HG03432 (cell line): ENCODE measurements at regions not wholly inside any gene's neighbourhood (a gene's known extent, or its start where the extent isn't known, plus 50 kb on each side); places are given as distances from the start of the nearest gene placed in this dataset.
"Not testable (repeated sequence)": the region's sequence is repeated elsewhere in the genome, so short reads cannot be mapped to it uniquely, and the experiment has no call there.

ENCODE experiments used
- ATAC-seq: cut with Tn5 transposase; IDR thresholded peaks from one replicate; pipeline ENCODE4 v1.9.1; 2021; ENCODE audit warnings: mild to moderate bottlenecking, moderate library complexity; ENCODE audit not compliant: unreplicated experiment

DNA sequence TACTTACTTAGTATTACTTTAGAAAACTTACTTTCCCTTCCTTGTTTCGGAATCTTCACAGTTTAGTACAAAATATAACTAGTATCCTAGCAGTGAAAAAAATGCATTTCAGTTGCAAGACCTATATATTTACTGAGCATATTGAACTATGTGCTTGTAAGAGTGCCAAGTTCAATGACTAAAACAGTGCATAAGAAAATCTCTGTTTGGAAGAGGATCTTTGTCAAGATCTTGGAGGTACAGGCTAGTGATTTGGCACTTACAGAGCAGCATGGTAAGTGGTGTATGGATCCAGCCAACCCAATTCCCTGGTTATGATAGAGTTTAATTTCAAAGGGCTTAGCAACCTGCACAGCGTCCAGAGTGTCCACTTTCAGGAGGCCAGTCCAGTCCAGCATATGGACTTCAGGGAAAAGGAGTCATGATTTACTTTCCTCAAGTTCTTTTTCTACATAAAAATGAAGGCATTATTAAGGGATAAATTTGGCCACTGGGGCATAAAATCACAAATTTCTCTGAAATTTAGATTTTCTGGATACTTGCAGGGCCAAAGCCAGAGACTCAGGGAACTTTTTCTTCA lies 625.8 kb upstream of the BCHE start:
- no peak for ATAC-seq

DNA sequence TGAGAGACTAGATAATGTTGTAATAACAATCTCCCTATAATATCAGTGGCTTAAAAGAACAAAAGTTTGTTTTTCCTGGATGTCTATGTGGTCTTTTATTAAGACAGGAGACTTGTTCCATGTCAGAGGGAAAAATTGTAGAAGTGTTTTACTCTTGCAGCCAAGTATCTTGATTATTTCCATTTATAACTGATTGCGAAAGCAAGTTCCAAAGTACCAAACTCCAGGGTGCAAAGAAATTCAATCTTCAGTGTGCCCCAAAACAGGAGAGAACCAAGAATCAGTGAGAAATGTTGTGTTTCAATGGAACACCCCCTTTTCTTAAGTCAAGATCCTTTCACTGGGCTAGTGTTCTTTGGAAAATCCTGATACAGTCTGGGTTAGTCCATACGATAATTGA lies 624.4 kb upstream of the BCHE start:
- no peak for ATAC-seq

DNA sequence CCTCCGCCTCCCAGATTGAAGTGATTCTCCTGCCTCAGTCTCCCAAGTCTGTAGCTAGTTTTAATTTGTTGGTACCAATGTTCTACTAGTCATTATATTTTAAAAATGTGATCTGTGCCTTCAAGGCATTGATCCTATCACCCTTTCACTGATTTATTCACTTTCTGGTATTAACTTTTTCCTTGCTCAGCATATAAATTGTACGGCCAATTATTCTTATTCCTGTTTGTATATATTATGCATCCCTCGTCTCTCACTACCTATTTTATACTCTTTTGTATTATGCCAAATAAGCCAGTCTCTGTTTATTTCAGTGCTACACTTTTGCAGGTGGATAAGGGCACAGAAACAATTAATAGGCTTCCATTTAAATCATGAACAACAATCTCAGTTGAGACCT lies 620.2 kb upstream of the BCHE start:
- ATAC-seq, result no peak

DNA sequence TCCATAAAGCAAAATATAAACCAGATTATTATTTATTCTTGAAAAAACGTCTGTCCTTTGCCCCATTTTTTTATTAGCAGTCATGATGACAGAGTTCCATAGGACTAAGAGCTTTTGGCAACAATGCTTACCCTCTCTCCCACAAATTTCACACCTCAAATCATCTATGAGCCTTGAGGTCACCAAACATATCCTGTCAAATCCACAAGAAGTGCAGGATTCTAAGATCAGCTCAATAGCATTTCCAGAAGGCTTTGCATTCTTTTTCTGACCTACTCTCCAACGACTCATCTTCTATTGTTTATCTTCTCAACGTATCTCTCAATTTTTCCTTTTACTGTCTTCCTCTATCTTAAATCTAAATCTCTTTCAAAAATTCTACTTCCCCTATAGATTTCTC lies 619.1 kb upstream of the BCHE start:
- ATAC-seq, result no peak

DNA sequence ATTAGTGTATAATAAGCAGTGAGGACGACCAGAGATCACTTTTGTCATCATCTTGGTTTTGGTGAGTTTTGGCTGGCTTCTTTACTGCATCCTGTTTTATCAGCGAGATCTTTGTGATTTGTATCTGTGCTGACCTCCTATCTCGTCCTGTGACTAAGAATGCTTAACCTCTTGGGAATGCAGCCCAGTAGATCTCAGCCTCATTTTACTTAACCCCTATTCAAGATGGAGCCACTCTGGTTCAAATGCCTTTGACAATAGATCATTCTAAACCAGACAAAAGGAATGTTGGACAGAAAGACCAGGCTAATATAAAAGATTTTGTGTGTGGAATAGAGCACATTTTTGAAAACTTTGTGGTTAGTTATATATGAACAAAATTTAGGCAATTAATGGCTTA lies 618.5 kb upstream of the BCHE start:
- no peak for ATAC-seq

DNA sequence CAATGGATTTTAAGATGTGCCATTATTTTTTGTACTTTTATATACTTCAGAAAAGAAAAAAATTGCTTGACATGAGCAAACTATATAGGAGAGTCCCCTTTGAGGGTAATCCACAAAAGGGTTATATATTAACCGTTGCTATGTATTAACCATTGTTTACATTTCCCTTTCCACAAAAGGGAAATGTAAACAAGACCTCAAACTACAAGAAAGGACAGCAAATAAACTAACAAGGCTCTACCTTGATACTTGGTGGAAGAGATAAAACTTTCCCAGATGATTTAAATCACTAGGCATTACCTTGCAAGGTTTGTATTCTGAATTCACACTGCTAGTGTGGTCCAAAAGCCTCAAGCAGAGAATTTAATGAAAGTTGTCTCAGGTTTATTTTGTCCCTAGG lies 616.3 kb upstream of the BCHE start:
- ATAC-seq, result no peak

DNA sequence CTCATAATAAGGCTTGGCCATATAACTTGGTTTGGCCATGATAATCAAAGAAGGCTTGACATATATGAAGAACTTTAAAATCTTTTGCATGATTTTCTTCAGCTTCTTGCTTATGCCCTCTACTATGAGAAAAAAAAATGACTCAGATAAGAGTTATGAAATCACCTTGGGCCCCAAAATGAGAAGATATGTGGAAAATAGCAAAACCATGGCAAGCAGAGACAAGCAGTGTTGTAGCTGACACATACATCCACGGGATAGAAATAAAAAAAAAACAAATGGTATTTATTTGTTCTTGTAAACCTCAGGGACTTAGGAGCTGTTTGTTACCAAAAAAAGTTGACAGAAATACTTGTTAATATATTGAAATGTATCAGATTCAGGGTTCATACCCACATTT lies 614.8 kb upstream of the BCHE start:
- ATAC-seq, result no peak

DNA sequence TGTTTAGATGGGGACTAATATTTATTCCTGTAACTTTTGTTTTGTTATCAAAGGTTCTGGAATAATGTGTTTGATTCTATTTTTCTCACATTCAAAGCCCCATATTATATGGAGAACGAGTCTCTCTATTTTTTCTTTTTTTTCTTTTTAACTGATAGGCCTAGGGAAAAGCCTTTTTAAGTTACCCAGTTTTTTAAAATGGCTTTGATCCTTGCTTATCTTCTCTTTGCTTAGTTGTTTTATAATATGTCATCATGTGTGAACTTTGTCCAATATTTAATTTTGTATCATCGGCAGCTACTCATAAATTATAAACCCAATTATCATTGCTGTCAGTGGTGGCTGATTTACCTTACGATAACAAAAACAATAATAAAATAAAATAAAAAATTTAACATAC lies 610.3 kb upstream of the BCHE start:
- ATAC-seq, result no peak

DNA sequence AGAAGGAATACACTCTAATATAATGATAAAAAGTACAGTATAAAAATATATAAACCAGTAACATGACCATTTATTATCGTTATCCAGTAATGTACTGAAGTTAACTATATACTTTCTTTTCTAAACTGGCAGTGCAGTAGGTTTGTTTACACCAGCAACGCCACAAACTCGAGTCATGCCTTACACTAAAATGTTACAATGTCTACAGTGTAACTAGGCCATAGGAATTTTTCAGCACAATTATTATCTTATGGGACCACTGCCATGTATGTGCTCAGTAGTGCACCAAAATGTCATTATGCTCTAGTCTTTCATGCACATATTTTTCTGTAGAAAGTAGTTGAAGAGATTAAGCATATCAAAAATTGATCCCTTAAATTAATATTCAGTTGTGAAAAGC lies 609.8 kb upstream of the BCHE start:
- no peak for ATAC-seq

DNA sequence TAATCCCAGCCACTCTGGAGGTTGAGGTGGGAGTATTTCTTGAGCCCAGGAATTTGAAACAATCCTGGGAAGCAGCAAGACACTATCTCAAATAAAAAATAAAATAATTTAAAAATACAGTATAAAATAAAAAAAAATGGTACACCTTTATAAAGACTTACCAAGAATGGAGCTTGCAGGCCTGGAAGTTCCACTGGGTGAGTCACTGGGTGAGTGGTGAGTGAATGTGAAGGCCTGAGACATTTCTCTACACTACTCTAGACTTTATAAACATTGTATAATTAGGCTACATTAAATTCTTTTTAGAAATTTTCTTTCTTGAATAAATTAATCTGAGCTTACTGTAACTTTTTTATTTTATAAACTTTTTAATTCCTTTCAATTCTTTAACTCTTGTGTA lies 609.1 kb upstream of the BCHE start:
- no peak for ATAC-seq

DNA sequence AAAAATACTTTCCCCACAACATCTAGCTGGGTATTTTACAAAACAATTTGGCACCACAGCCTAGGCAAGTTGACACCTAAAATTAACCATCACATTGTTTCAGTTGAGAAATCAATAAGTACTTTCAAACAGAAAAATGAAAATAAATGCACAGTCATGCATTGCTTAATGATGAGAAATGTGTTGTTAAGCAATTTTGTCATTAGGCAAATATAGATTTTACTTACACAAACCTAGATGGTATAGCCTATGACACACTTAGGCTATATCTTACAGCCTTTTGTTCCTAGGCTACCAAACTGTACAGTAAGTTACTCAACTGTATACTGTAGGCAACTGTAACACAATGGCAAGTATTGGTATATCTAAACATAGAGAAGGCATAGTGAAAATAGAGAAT lies 608.6 kb upstream of the BCHE start:
- no peak for ATAC-seq

DNA sequence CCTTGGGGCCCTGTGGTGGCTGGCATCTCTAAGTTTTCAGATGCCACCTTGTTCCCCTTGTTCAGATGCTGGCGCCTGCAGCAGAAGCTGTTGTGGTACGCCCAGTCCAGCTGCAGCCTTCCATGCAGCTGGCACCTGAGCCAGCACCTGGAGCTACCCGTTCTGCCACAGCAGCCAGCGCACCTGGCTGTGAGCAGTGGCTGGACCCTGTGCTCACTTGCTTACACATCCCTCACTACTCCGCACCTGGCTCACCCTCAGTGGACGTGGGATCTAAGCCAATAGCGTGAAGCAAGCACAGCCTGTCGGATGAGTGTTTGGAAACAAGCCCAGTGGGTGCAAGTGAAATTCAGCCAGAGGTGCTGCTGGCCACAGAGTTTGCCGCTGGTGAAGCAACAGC lies 607.5 kb upstream of the BCHE start:
- ATAC-seq, result peak; percentile 17

DNA sequence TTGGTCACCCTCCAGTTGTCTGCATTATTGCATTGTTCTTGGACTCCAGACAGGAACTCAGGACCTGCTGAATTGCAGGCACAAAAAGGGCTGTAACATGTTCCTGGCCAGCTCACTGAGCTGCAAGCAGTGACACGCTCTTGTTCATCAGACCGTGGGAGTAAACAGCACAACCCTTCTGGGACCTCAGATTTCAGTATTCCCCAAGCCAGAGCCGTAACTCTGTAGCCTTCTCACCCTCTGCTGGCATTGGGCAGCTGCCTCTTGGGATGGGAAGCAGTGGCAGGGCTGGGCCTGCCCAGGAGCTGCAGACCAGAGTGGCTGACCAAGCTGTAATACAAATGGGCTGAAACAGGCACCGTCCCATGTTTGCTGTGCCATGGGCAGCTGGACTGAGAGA lies 607.1 kb upstream of the BCHE start:
- ATAC-seq, result peak; percentile 44

DNA sequence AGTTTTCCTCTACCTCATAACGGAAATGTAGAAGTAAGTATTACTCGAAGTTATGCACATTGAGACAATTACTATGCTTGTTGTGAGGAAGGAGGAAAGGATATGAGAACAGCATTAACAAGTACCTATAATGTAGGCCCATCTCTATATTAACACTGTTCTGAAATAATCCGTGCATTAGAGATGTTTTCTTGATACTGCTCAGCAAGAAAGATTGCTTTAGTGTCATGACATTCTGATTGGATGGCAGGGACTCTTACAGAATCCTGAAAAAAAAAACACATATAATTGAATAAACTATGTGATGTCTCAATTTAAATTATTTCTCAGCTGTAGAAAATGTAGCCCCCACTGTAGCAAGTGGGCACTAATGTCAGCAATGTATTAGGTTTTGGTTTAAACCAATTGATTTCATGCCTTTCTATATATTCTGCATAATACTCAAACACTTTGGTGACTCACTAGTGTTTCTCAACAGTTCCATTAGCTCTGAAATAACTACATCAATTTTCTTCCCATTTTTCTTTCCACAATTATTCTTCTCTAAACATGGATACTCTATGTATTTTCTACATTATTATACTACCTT lies 598.3 kb upstream of the BCHE start:
- ATAC-seq, result no peak

DNA sequence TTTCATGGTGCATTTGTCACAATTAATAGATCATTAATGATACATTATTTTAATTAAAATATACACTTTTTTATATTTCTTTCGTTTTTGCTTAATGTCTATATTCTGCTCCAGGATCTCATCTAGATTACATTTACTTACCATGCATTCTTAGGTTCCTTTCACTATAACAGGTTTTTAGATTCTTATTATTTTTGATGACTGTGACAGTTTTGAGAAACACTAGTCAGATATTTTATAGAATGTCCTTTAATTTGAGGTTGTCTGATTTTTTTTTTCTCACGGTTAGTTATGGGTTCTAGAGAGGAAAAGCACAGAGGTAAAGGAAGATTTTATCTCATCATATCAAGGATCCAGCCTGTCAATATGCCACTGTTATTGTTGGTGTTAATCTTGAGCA lies 595.8 kb upstream of the BCHE start:
- ATAC-seq, result no peak

DNA sequence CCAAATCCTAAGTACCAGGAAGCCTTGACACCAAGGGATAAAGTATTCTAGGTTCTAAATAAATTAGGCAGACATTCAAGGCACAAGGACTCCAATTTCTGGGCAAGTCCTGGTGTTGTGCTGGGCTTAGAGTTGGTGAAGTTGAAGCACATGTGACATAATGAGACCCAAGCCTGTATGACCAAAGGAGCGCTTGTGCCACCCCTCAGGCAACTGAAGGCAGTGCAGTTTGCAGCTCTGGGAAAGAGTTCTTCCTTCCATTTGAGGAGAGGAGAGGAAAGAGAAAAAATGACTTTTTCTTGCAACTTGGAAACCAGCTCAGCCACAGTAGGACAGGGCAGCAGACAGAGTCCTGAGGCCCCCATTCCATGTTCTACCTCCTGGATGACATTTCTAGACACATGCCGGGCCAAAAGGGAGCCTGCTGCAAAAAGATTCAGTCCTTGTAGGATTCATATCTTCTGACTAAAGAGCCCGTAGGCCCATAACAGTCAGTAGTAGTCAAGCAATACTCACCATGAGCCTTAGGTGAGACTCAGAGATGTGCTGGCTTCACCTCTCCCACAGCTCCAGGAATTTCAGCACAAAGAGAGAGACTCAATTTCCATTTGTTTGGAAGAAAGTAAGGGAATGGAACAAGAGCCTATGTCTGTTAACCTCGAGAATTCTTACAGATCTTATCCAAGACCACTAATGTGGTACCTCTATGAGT lies 588.8 kb upstream of the BCHE start:
- ATAC-seq, result no peak

DNA sequence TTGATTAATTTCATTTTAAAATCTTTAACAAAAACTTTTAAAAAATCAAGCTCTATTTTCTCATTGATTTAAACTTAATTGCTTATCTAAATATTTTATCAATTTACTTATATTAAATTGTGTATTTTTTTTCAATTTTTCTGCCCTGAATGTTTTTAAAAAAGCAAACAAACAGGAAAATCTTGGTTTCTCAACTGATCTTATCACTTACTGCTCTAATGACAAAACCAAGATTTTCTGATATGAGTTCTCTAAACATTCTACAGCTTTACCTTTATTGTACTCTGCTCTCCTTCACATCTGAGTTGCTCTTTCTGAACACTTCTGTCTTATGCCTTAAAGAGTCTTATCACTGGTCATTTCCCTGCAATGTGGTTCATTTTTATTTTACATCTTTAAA lies 587.8 kb upstream of the BCHE start:
- ATAC-seq, result no peak

DNA sequence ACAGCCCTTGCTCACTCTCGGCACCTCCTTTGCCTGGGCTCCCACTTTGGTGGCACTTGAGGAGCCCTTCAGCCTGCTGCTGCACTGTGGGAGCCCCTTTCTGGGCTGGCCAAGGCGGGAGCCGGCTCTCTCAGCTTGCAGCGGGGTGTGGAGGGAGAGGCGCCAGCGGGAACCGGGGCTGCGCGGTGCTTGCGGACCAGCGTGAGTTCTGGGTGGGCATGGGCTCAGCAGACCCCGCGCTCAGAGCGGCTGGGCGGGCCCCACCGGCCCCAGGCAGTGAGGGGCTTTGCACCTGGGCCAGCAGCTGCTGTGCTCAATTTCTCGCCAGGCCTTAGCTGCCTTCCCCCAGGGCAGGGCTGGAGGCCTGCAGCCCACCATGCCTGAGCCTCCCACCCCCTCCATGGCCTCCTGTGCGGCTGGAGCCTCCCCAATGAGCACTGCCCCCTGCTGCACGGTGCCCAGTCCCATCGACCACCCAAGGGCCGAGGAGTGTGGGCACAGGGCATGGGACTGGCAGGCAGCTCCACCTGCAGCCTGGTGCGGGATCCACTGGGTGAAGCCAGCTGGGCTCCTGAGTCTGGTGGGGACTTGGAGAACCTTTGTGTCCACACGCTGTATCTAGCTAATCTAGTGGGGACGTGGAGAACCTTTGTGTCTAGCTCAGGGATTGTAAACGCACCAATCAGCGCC lies 586.7 kb upstream of the BCHE start:
- ATAC-seq, result not testable (repeated sequence)

DNA sequence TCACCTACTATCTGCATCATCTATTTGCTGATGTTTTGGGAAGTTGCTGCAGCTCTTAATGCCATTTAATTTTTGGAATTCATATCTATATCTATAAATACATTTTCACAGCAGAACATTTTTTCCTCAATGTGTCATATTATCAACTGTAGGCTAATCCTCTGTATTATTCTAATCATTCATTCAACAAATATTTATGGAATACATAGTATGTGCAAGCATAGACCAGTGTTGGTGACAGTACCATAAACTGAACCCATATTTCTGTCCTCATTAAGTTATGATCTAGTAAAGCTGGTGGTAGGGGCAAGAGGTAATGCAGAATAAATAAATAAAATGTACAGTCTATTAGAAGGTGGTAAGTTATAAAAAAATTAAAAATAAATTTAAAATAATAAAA lies 585.3 kb upstream of the BCHE start:
- ATAC-seq, result no peak

DNA sequence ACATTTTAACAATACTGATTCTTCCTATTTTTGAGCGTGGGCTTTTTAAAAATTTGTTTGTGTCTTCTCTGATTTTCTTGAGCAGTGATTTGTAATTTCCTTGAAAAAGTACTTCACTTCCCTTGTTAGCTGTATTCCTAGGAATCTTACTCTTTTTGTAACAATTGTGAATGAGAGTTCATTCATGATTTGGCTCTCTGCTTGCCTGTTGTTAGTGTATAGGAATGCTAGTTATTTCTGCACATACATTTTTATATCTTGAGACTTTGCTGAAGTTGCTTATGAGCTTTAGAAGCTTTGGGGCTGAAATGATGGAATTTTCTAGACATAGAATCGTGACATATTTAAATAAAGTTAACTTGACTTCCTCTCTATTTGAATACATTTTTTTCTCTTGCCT lies 582.8 kb upstream of the BCHE start:
- ATAC-seq, result no peak

DNA sequence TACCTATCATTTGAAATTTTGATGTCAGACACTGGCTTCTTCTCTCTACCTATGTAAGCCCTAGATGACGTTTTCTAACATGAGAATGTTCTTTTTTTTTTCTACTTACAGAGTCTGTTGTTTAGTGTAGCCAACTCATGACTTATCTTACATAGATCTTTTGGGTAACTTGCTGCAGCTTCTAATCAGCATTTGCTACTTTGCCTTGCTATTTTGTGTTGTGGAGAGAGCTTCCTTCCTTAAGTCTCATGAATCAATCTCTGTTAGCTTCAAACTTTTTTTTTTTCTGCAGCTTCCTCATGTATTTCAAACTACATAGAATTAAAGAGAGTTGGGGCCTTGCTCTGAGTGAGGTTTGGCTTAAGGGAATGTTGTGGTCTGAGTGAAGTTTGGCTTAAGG lies 568.7 kb upstream of the BCHE start:
- ATAC-seq, result no peak

DNA sequence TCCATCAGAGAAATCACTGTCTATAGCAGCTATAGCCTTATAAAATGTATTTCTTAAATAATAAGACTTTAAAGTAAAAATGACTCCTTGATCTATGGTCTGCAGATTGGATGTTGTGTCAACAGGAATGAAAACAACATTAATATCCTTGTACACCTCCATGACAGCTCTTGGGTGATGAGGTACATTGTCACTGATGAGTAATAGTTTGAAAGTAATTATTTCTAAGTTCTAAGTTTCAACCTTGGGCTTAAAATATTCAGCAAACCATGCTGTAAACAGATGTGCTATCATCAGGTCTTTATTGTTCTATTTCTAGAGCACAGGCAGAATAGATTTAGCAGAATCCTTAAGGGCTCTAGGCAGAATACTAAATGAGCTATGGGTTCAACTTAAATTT lies 568.2 kb upstream of the BCHE start:
- ATAC-seq, result no peak
